ENCODE measurements at regions not wholly inside any gene's neighbourhood (a gene's known extent, or its start where the extent isn't known, plus 50 kb on each side); places are given as distances from the start of the nearest gene placed in this dataset.

DNA sequence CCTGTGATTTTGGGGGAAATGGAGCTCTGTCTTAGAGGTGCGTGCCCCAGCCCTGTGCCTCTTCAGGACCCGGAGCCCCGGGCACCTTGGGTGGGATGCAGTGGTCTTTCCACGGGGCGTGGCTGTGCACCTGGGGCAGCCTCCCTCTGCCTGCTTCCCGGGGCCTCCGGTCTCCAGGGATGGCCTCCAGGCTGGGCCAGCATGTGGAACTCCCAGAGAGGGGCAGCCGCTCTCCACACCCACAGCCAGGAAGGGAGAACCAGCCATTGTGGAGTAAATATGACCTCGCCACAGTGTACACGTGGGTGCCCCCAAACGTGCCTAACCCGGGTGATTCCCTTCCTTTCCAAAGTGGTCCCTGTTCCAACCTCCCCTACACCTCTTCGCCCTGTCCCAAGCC is 52.6 kb downstream of the JAKMIP3 start:
- TF ChIP-seq, protein P1, sequence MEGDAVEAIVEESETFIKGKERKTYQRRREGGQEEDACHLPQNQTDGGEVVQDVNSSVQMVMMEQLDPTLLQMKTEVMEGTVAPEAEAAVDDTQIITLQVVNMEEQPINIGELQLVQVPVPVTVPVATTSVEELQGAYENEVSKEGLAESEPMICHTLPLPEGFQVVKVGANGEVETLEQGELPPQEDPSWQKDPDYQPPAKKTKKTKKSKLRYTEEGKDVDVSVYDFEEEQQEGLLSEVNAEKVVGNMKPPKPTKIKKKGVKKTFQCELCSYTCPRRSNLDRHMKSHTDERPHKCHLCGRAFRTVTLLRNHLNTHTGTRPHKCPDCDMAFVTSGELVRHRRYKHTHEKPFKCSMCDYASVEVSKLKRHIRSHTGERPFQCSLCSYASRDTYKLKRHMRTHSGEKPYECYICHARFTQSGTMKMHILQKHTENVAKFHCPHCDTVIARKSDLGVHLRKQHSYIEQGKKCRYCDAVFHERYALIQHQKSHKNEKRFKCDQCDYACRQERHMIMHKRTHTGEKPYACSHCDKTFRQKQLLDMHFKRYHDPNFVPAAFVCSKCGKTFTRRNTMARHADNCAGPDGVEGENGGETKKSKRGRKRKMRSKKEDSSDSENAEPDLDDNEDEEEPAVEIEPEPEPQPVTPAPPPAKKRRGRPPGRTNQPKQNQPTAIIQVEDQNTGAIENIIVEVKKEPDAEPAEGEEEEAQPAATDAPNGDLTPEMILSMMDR (IDR thresholded peaks at IDR 0.05), result no peak
- no peak for TF ChIP-seq POLR2A (IDR thresholded peaks at IDR 0.05)
